Small intestine (tissue), 7 donors: ENCODE measurements at regions not wholly inside any gene's neighbourhood (a gene's known extent, or its start where the extent isn't known, plus 50 kb on each side); places are given as distances from the start of the nearest gene placed in this dataset.
A peak's percentile ranks its signal among the peaks of the same experiment; 100 is the strongest.

Experiments used
- DNase-seq, 2 donors: peaks; one replicate each; pipeline versions ENCODE4 v3.0.0 to v3.0.0-alpha.2; 2013
- FAIRE-seq: peaks from 2 replicates; lab custom pipeline; 2012; peaks lifted over from hg19 to GRCh38; lab: Jason Lieb, UNC
- H3K27ac ChIP-seq, 3 donors: one replicate each; pipeline ENCODE4 v1.5.1; 2013; ENCODE audit warnings: low read length in 2 of 3, mild to moderate bottlenecking in 2 of 3, control low read depth in 1 of 3, inconsistent platforms in 1 of 3, low read depth in 1 of 3, moderate library complexity in 1 of 3
- H3K27me3 ChIP-seq, 3 donors: one replicate each; pipeline ENCODE4 v1.6.1; 2013; ENCODE audit warnings: low read length in 3 of 3, inconsistent platforms in 1 of 3; ENCODE audit not compliant: control insufficient read depth in 3 of 3, insufficient read depth in 3 of 3
- H3K36me3 ChIP-seq, 3 donors: one replicate each; pipeline ENCODE4 v1.6.1; 2013; ENCODE audit warnings: low read length in 3 of 3, inconsistent platforms in 1 of 3, low read depth in 1 of 3, mild to moderate bottlenecking in 1 of 3, moderate library complexity in 1 of 3; ENCODE audit not compliant: control insufficient read depth in 3 of 3, insufficient read depth in 2 of 3
- H3K4me1 ChIP-seq, 3 donors: one replicate each; pipeline ENCODE4 v1.6.1; 2013; ENCODE audit warnings: low read length in 2 of 3, inconsistent platforms in 1 of 3, low read depth in 1 of 3, mild to moderate bottlenecking in 1 of 3, moderate library complexity in 1 of 3; ENCODE audit not compliant: control insufficient read depth in 3 of 3, insufficient read depth in 2 of 3
- H3K4me3 ChIP-seq, 3 donors: one replicate each; pipeline ENCODE4 v1.5.1; 2013; ENCODE audit warnings: low read length in 3 of 3, control low read depth in 1 of 3, inconsistent platforms in 1 of 3, low read depth in 1 of 3, mild to moderate bottlenecking in 1 of 3, moderate library complexity in 1 of 3
- H3K9me3 ChIP-seq, 2 donors: one replicate each; pipeline ENCODE4 v1.6.1; 2013; ENCODE audit warnings: low read depth in 1 of 2, low read length in 1 of 2; ENCODE audit not compliant: control insufficient read depth in 2 of 2, insufficient read depth in 1 of 2
- WGBS, 3 donors: extraction: QIAGEN DNeasy Blood & Tissue Kit; methylation state at CpG; one replicate each; pipeline ENCODE4 v1.1.7; 2013; 5-methylcytosine and 5-hydroxymethylcytosine counted together
- donor health status: healthy with polysubstance abuse.
- donor health status: control.
- donor health status: control.
- donor health status: Bipolar disorder and iron deficiency.
- donor health status: healthy.

GRCh38 chr14:61226015-61226654, 55.0 kb downstream of the TMEM30B start:
- DNase-seq (no peak), FAIRE-seq (no peak)
- Histone ChIP-seq H3K4me3 (no peak overlapping the region), H3K36me3 (no peaks in the 10 kb centered on the region), H3K27me3 (peaks cover 0 to 4% (median 0%) of the 10 kb centered on the region in 3 donors), H3K27ac (no peak overlapping the region), H3K9me3 (no peaks in the 10 kb centered on the region), H3K4me1 (no peaks in the 10 kb centered on the region)
- 64 to 76% (median 67%) methylated on average over 5 of the region's 5 CpGs for WGBS, 3 donors

- DNase-seq (no peak), FAIRE-seq (no peak)
- H3K9me3 ChIP-seq, result no peaks in the 10 kb centered on the region
- H3K4me3 ChIP-seq, result no peak overlapping the region
- WGBS, 3 donors, result 87% methylated on average over 6 of the region's 6 CpGs
- H3K4me1 ChIP-seq, result no peaks in the 10 kb centered on the region
- H3K27me3 ChIP-seq, result peaks cover 0 to 4% (median 0%) of the 10 kb centered on the region in 3 donors
- no peaks in the 10 kb centered on the region for H3K36me3 ChIP-seq
- no peak overlapping the region for H3K27ac ChIP-seq
These were observed 55.8 kb downstream of the TMEM30B start for GRCh38 chr14:61225344-61225743.

- Histone ChIP-seq H3K36me3 (no peaks in the 10 kb centered on the region), H3K27me3 (peaks cover 0 to 6% (median 0%) of the 10 kb centered on the region in 3 donors), H3K4me3 (no peak overlapping the region), H3K4me1 (no peaks in the 10 kb centered on the region), H3K9me3 (no peaks in the 10 kb centered on the region), H3K27ac (no peak overlapping the region)
- DNase-seq (no peak), FAIRE-seq (no peak)
These were observed 57.6 kb downstream of the TMEM30B start for GRCh38 chr14:61223552-61223951.

GRCh38 chr14:61222388-61222787, 58.8 kb downstream of the TMEM30B start:
- H3K4me3 ChIP-seq, result no peak overlapping the region
- H3K36me3 ChIP-seq, result no peaks in the 10 kb centered on the region
- peaks cover 0 to 6% (median 3%) of the 10 kb centered on the region in 3 donors for H3K27me3 ChIP-seq
- FAIRE-seq (no peak), DNase-seq (no peak)
- H3K27ac ChIP-seq, result no peak overlapping the region
- WGBS, 3 donors, result 36 to 53% (median 53%) methylated on average over 3 of the region's 3 CpGs
- no peaks in the 10 kb centered on the region for H3K4me1 ChIP-seq
- H3K9me3 ChIP-seq, result no peaks in the 10 kb centered on the region

GRCh38 chr14:61221906-61222305, 59.2 kb downstream of the TMEM30B start:
- no peak overlapping the region for H3K27ac ChIP-seq
- H3K4me1 ChIP-seq, result no peaks in the 10 kb centered on the region
- peaks cover 0 to 6% (median 3%) of the 10 kb centered on the region in 3 donors for H3K27me3 ChIP-seq
- no peaks in the 10 kb centered on the region for H3K9me3 ChIP-seq
- FAIRE-seq (no peak), DNase-seq (peak in 1 of 2 donors; percentile 26)
- H3K4me3 ChIP-seq, result no peak overlapping the region
- 4 to 41% (median 13%) methylated on average over 3 of the region's 3 CpGs for WGBS, 3 donors
- no peaks in the 10 kb centered on the region for H3K36me3 ChIP-seq

GRCh38 chr14:61219673-61220072, 61.5 kb downstream of the TMEM30B start:
- FAIRE-seq, result no peak

GRCh38 chr14:61219256-61219655, 61.9 kb downstream of the TMEM30B start:
- WGBS, 3 donors, result 37 to 65% (median 53%) methylated on average over 1 of the region's 1 CpG
- H3K4me3 ChIP-seq, result no peak overlapping the region
- no peaks in the 10 kb centered on the region for H3K9me3 ChIP-seq
- H3K4me1 ChIP-seq, result no peaks in the 10 kb centered on the region
- H3K27me3 ChIP-seq, result peaks cover 0 to 6% (median 3%) of the 10 kb centered on the region in 3 donors
- H3K36me3 ChIP-seq, result no peaks in the 10 kb centered on the region
- FAIRE-seq (no peak), DNase-seq (no peak)
- no peak overlapping the region for H3K27ac ChIP-seq

More at GRCh38 chr14:61219673-61220072, 61.5 kb downstream of the TMEM30B start:
- WGBS, 3 donors, result 89 to 90% (median 90%) methylated on average over 3 of the region's 3 CpGs
- peaks cover 0 to 6% (median 3%) of the 10 kb centered on the region in 3 donors for H3K27me3 ChIP-seq
- no peak overlapping the region for H3K27ac ChIP-seq
- H3K9me3 ChIP-seq, result no peaks in the 10 kb centered on the region
- H3K36me3 ChIP-seq, result no peaks in the 10 kb centered on the region
- no peak for DNase-seq
- no peak overlapping the region for H3K4me3 ChIP-seq
- no peaks in the 10 kb centered on the region for H3K4me1 ChIP-seq

GRCh38 chr14:61218767-61219166, 62.4 kb downstream of the TMEM30B start:
- FAIRE-seq (no peak), DNase-seq (no peak)
- Histone ChIP-seq H3K27me3 (peaks cover 0 to 6% (median 3%) of the 10 kb centered on the region in 3 donors), H3K4me1 (no peaks in the 10 kb centered on the region), H3K9me3 (no peaks in the 10 kb centered on the region), H3K36me3 (no peaks in the 10 kb centered on the region), H3K27ac (no peak overlapping the region), H3K4me3 (no peak overlapping the region)
- WGBS, 3 donors, result 73 to 84% (median 78%) methylated on average over 6 of the region's 6 CpGs

GRCh38 chr14:61218157-61218556, 63.0 kb downstream of the TMEM30B start:
- Histone ChIP-seq H3K4me3 (no peak overlapping the region), H3K4me1 (no peaks in the 10 kb centered on the region), H3K27me3 (peaks cover 0 to 6% (median 3%) of the 10 kb centered on the region in 3 donors), H3K27ac (no peak overlapping the region), H3K36me3 (no peaks in the 10 kb centered on the region), H3K9me3 (no peaks in the 10 kb centered on the region)
- no peak for DNase-seq
- FAIRE-seq, result no peak
- WGBS, 3 donors, result 82 to 84% (median 84%) methylated on average over 5 of the region's 5 CpGs
